ENCODE measurements at regions not wholly inside any gene's neighbourhood (a gene's known extent, or its start where the extent isn't known, plus 50 kb on each side); places are given as distances from the start of the nearest gene placed in this dataset.

DNA sequence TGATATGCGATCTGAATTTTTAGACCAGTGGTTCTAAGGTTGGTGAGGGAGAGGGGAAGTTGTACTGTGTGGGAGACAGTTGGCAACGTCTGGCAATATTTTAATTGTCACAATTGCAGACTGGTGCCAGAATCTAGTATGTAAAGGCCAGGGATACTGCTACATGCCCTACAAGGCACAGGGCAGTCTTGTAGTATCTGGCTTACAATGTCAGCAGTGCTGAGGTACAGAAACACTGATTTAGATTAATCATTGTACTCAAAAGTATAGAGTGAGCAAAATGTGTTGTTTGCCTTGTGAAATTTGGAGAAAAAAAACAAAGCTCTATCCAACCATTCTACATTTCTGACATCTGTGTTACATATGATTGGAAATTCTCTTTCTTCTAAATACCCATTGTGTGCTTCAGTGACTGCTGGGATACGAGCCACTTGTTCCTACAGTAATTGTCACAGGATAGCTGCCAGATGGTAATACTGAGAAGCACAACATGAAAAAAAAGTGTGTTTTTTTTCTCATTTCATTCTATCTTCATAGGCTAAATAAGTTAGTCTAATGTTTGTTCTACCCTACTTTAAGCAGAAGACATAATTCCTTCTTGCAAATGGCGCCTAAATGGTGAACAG, 526.7 kb upstream of the AGA start:
- Histone ChIP-seq H3K9ac (ENCODE audit: low read length in 3 of 3) (no peak overlapping the region), H3K4me3 (ENCODE audit: low read length in 3 of 3) (no peak overlapping the region), H3K36me3 (ENCODE audit: control insufficient read depth in 2 of 3, insufficient read depth in 3 of 3, low read length in 3 of 3) (no peaks in the 10 kb centered on the region), H3K4me1 (ENCODE audit: control insufficient read depth in 2 of 3, insufficient read depth in 2 of 3, low read depth in 1 of 3, low read length in 3 of 3) (no peaks in the 10 kb centered on the region), H3K9me3 (ENCODE audit: control insufficient read depth in 2 of 3, insufficient read depth in 1 of 3, low read length in 3 of 3) (no peaks in the 10 kb centered on the region), H3K27me3 (ENCODE audit: control insufficient read depth, insufficient read depth, low read length) (no peaks in the 10 kb centered on the region), H3K27ac (ENCODE audit: low read depth in 2 of 2, low read length in 2 of 2) (no peak overlapping the region)
- DNase-seq: no peak
- TF ChIP-seq, protein P1, sequence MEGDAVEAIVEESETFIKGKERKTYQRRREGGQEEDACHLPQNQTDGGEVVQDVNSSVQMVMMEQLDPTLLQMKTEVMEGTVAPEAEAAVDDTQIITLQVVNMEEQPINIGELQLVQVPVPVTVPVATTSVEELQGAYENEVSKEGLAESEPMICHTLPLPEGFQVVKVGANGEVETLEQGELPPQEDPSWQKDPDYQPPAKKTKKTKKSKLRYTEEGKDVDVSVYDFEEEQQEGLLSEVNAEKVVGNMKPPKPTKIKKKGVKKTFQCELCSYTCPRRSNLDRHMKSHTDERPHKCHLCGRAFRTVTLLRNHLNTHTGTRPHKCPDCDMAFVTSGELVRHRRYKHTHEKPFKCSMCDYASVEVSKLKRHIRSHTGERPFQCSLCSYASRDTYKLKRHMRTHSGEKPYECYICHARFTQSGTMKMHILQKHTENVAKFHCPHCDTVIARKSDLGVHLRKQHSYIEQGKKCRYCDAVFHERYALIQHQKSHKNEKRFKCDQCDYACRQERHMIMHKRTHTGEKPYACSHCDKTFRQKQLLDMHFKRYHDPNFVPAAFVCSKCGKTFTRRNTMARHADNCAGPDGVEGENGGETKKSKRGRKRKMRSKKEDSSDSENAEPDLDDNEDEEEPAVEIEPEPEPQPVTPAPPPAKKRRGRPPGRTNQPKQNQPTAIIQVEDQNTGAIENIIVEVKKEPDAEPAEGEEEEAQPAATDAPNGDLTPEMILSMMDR (IDR thresholded peaks at IDR 0.05; ENCODE audit: borderline replicate concordance, extremely low read depth, insufficient read depth): no peak
- FAIRE-seq: no peak
- intact Hi-C loops (cut with DNase I): no loop called here

DNA sequence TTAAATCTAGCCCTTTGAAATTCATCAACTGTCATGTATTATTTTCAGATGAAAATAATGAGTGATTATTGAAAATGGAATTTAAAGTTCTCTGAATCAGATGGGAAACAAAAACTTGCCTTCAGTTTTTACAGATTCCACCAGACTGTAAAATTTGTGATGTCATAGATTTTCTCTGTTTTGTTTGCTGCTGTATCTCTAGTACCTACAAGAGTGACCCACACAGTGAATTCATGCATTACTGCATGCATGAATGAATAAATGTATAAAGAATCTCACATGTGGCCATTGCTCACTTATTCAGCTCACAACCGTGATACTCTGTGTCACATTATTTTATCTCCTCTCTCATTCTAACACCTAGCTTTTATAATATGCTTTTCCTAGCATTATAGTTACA, 532.2 kb upstream of the AGA start:
- intact Hi-C loops (cut with DNase I): no loop called here
- H3K4me1 ChIP-seq (ENCODE audit: control insufficient read depth in 2 of 3, insufficient read depth in 2 of 3, low read depth in 1 of 3, low read length in 3 of 3): no peaks in the 10 kb centered on the region
- H3K27me3 ChIP-seq (ENCODE audit: control insufficient read depth, insufficient read depth, low read length): no peaks in the 10 kb centered on the region
- H3K27ac ChIP-seq (ENCODE audit: low read depth in 2 of 2, low read length in 2 of 2): no peak overlapping the region
- TF ChIP-seq, protein P1 (IDR thresholded peaks at IDR 0.05; ENCODE audit: borderline replicate concordance, extremely low read depth, insufficient read depth): no peak
- H3K4me3 ChIP-seq (ENCODE audit: low read length in 3 of 3): no peak overlapping the region
- DNase-seq: no peak
- no peak for FAIRE-seq
- H3K9me3 ChIP-seq (ENCODE audit: control insufficient read depth in 2 of 3, insufficient read depth in 1 of 3, low read length in 3 of 3): no peaks in the 10 kb centered on the region
- no peak overlapping the region for H3K9ac ChIP-seq (ENCODE audit: low read length in 3 of 3)
- no peaks in the 10 kb centered on the region for H3K36me3 ChIP-seq (ENCODE audit: control insufficient read depth in 2 of 3, insufficient read depth in 3 of 3, low read length in 3 of 3)

DNA sequence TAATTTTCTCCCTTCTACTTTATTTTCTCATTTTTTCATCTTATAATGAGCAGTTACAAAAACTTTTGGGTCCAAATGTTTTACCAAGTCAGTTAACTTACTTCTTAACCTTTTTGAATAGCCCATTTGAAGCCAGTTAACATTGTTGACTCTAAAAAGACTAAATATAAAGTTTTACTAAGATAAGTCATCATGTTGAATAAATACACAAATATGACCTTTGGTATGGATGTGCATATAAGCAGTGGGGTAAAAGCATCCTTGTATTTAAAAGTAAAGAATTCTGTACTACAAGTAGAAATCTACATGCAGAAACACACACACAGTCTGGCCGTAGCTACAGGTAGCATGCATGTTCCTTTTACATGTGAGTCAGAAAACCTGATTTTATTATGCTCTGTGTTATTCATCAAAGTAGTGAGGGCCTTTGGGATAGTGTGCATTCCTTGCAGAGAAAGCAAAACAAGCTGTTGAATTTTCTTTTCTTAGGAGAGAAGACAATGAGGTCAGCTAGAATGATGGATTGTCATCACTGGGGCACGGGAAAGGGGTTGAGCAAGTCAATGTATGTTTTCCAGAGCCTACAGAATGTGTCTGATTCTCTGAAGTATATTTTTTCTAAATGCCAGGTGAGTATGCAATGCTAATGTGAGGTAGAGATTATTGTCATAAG, 533.2 kb upstream of the AGA start:
- Histone ChIP-seq H3K4me3 (ENCODE audit: low read length in 3 of 3) (no peak overlapping the region), H3K9me3 (ENCODE audit: control insufficient read depth in 2 of 3, insufficient read depth in 1 of 3, low read length in 3 of 3) (no peaks in the 10 kb centered on the region), H3K36me3 (ENCODE audit: control insufficient read depth in 2 of 3, insufficient read depth in 3 of 3, low read length in 3 of 3) (no peaks in the 10 kb centered on the region), H3K4me1 (ENCODE audit: control insufficient read depth in 2 of 3, insufficient read depth in 2 of 3, low read depth in 1 of 3, low read length in 3 of 3) (no peaks in the 10 kb centered on the region), H3K27me3 (ENCODE audit: control insufficient read depth, insufficient read depth, low read length) (no peaks in the 10 kb centered on the region), H3K9ac (ENCODE audit: low read length in 3 of 3) (no peak overlapping the region), H3K27ac (ENCODE audit: low read depth in 2 of 2, low read length in 2 of 2) (no peak overlapping the region)
- intact Hi-C loops (cut with DNase I): no loop called here
- FAIRE-seq: no peak
- DNase-seq: no peak
- TF ChIP-seq, protein P1 (IDR thresholded peaks at IDR 0.05; ENCODE audit: borderline replicate concordance, extremely low read depth, insufficient read depth): no peak

All from kidney (tissue), 13 donors.